ENCODE measurements at regions not wholly inside any gene's neighbourhood (a gene's known extent, or its start where the extent isn't known, plus 50 kb on each side); places are given as distances from the start of the nearest gene placed in this dataset.

GRCh38 chr3:99163314-99163713 is 261.8 kb upstream of the DCBLD2 start:
- peaks cover 8% of the 10 kb centered on the region; the same call in 1 of the 2 replicates for H3K9me3 ChIP-seq (ENCODE audit: insufficient read depth, low read depth, low read length)
- TF ChIP-seq CTCF (conservative IDR thresholded peaks at IDR 0.05; ENCODE audit: low read length): no peak
- no peak for TF ChIP-seq EZH2phosphoT487 (IDR thresholded peaks at IDR 0.05; ENCODE audit: borderline replicate concordance)

GRCh38 chr3:99159220-99159762 is 257.8 kb upstream of the DCBLD2 start:
- Histone ChIP-seq H3K27me3 (ENCODE audit: insufficient read depth, low read length, poor library complexity, severe bottlenecking) (no peaks in the 10 kb centered on the region), H3K9ac (ENCODE audit: low read depth, low read length, poor library complexity, severe bottlenecking) (no peak overlapping the region), H4K20me1 (ENCODE audit: insufficient read depth, low read length, poor library complexity, severe bottlenecking) (no peaks in the 10 kb centered on the region), H3K4me1 (ENCODE audit: insufficient read depth, low read length, poor library complexity, severe bottlenecking) (no peaks in the 10 kb centered on the region), H3F3A (ENCODE audit: low read depth) (no peaks in the 10 kb centered on the region), H3K79me2 (ENCODE audit: insufficient read depth, low read length) (no peaks in the 10 kb centered on the region), H3K9me3 (ENCODE audit: insufficient read depth, low read depth, low read length) (peaks cover 8% of the 10 kb centered on the region; the same call in 1 of the 2 replicates), H3K9me2 (replicated peaks; ENCODE audit: low read depth, low read length) (no peaks in the 10 kb centered on the region), H3K36me3 (ENCODE audit: insufficient read depth, low read length) (no peaks in the 10 kb centered on the region), H2AFZ (ENCODE audit: low read length) (no peak overlapping the region), H3K4me3 (ENCODE audit: low read length, poor library complexity, severe bottlenecking) (no peak overlapping the region), H3K4me2 (ENCODE audit: low read depth, low read length, poor library complexity, severe bottlenecking) (no peak overlapping the region)
- TF ChIP-seq EZH2phosphoT487 (IDR thresholded peaks at IDR 0.05; ENCODE audit: borderline replicate concordance) (no peak), CTCF (conservative IDR thresholded peaks at IDR 0.05; ENCODE audit: low read length) (no peak)

More at GRCh38 chr3:99163314-99163713, 261.8 kb upstream of the DCBLD2 start:
- Histone ChIP-seq H3K4me1 (ENCODE audit: insufficient read depth, low read length, poor library complexity, severe bottlenecking) (no peaks in the 10 kb centered on the region), H2AFZ (ENCODE audit: low read length) (no peak overlapping the region), H3K4me2 (ENCODE audit: low read depth, low read length, poor library complexity, severe bottlenecking) (no peak overlapping the region), H3K9ac (ENCODE audit: low read depth, low read length, poor library complexity, severe bottlenecking) (no peak overlapping the region), H3K79me2 (ENCODE audit: insufficient read depth, low read length) (no peaks in the 10 kb centered on the region), H3K27me3 (ENCODE audit: insufficient read depth, low read length, poor library complexity, severe bottlenecking) (no peaks in the 10 kb centered on the region), H3F3A (ENCODE audit: low read depth) (no peaks in the 10 kb centered on the region), H3K4me3 (ENCODE audit: low read length, poor library complexity, severe bottlenecking) (no peak overlapping the region), H3K9me2 (replicated peaks; ENCODE audit: low read depth, low read length) (no peaks in the 10 kb centered on the region), H3K36me3 (ENCODE audit: insufficient read depth, low read length) (no peaks in the 10 kb centered on the region), H4K20me1 (ENCODE audit: insufficient read depth, low read length, poor library complexity, severe bottlenecking) (no peaks in the 10 kb centered on the region)

GRCh38 chr3:99145031-99145430 is 243.5 kb upstream of the DCBLD2 start:
- Histone ChIP-seq H3K36me3 (ENCODE audit: insufficient read depth, low read length) (no peaks in the 10 kb centered on the region), H3K27me3 (ENCODE audit: insufficient read depth, low read length, poor library complexity, severe bottlenecking) (no peaks in the 10 kb centered on the region), H3K4me3 (ENCODE audit: low read length, poor library complexity, severe bottlenecking) (no peak overlapping the region), H3K9me3 (ENCODE audit: insufficient read depth, low read depth, low read length) (no peaks in the 10 kb centered on the region), H3F3A (ENCODE audit: low read depth) (no peaks in the 10 kb centered on the region), H2AFZ (ENCODE audit: low read length) (no peak overlapping the region), H3K9me2 (replicated peaks; ENCODE audit: low read depth, low read length) (no peaks in the 10 kb centered on the region), H4K20me1 (ENCODE audit: insufficient read depth, low read length, poor library complexity, severe bottlenecking) (no peaks in the 10 kb centered on the region), H3K4me1 (ENCODE audit: insufficient read depth, low read length, poor library complexity, severe bottlenecking) (no peaks in the 10 kb centered on the region), H3K4me2 (ENCODE audit: low read depth, low read length, poor library complexity, severe bottlenecking) (no peak overlapping the region), H3K79me2 (ENCODE audit: insufficient read depth, low read length) (no peaks in the 10 kb centered on the region), H3K9ac (ENCODE audit: low read depth, low read length, poor library complexity, severe bottlenecking) (no peak overlapping the region)
- TF ChIP-seq CTCF (conservative IDR thresholded peaks at IDR 0.05; ENCODE audit: low read length): no peak
- TF ChIP-seq EZH2phosphoT487 (IDR thresholded peaks at IDR 0.05; ENCODE audit: borderline replicate concordance): no peak
